ENCODE measurements at regions not wholly inside any gene's neighbourhood (a gene's known extent, or its start where the extent isn't known, plus 50 kb on each side); places are given as distances from the start of the nearest gene placed in this dataset.

GRCh38 chr3:3504686-3505085 is 294.5 kb upstream of the LRRN1 start:
- H3K27me3 ChIP-seq (ENCODE audit: control insufficient read depth in 2 of 2, insufficient read depth in 2 of 2, low read length in 2 of 2), result no peaks in the 10 kb centered on the region
- no peaks in the 10 kb centered on the region for H3K4me1 ChIP-seq (replicated peaks in 1 of 2; ENCODE audit: control insufficient read depth in 2 of 2, insufficient read depth in 2 of 2, low read length in 2 of 2)
- FAIRE-seq, result no peak
- H4K20me1 ChIP-seq (replicated peaks; ENCODE audit: control insufficient read depth, insufficient read depth, low read length), result no peaks in the 10 kb centered on the region
- H2AFZ ChIP-seq (ENCODE audit: low read depth, low read length), result no peak overlapping the region
- H3K36me3 ChIP-seq (ENCODE audit: control insufficient read depth, insufficient read depth, low read length), result no peaks in the 10 kb centered on the region
- POLR2A ChIA-PET, result no interaction called here
- no peak overlapping the region for H3K9ac ChIP-seq (ENCODE audit: insufficient read depth in 1 of 2, low read depth in 2 of 2, low read length in 2 of 2)
- no peaks in the 10 kb centered on the region for H3K9me3 ChIP-seq (replicated peaks; ENCODE audit: control insufficient read depth, insufficient read depth, low read depth, low read length)
- no peak overlapping the region for H3K4me2 ChIP-seq (ENCODE audit: insufficient read depth, low read length)
- no peak for DNase-seq (ENCODE audit: extremely low read depth in 1 of 4, low spot score in 3 of 4)
- ATAC-seq, result no peak
- CTCF ChIA-PET (ENCODE audit: low intra/inter-chr PET ratio), result no interaction called here
- H3K27ac ChIP-seq (ENCODE audit: extremely low read depth, low read depth, low read length), result no peak overlapping the region
- no peaks in the 10 kb centered on the region for H3K79me2 ChIP-seq (ENCODE audit: control insufficient read depth, insufficient read depth, low read length)
- no TSS peak for BruUV-seq (replicated peaks)
- 0% methylated on average over 1 of the region's 1 CpG for WGBS (ENCODE audit: insufficient coverage, low coverage, missing lambda C conversion rate)
- no peaks in the 10 kb centered on the region for H3K9me1 ChIP-seq (ENCODE audit: control insufficient read depth, insufficient read depth, low read length)
- intact Hi-C loops (cut with micrococcal nuclease) (no loop called here), in situ Hi-C loops (cut with MboI) (no loop called here)
- no peak overlapping the region for H3K4me3 ChIP-seq
- TF ChIP-seq, protein P1, sequence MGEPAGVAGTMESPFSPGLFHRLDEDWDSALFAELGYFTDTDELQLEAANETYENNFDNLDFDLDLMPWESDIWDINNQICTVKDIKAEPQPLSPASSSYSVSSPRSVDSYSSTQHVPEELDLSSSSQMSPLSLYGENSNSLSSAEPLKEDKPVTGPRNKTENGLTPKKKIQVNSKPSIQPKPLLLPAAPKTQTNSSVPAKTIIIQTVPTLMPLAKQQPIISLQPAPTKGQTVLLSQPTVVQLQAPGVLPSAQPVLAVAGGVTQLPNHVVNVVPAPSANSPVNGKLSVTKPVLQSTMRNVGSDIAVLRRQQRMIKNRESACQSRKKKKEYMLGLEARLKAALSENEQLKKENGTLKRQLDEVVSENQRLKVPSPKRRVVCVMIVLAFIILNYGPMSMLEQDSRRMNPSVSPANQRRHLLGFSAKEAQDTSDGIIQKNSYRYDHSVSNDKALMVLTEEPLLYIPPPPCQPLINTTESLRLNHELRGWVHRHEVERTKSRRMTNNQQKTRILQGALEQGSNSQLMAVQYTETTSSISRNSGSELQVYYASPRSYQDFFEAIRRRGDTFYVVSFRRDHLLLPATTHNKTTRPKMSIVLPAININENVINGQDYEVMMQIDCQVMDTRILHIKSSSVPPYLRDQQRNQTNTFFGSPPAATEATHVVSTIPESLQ (CRISPR knock-in tag; IDR thresholded peaks at IDR 0.05), result no peak
- no peak for TF ChIP-seq ILF3 (IDR thresholded peaks at IDR 0.05; ENCODE audit: borderline replicate concordance)
- TF ChIP-seq PHF21A (IDR thresholded peaks at IDR 0.05; ENCODE audit: borderline replicate concordance, low read depth), result no peak
- no peak for TF ChIP-seq ZNF121 (CRISPR knock-in tag; conservative IDR thresholded peaks at IDR 0.05)
- TF ChIP-seq MED1 (CRISPR knock-in tag; IDR thresholded peaks at IDR 0.05; ENCODE audit: borderline replicate concordance), result no peak
- TF ChIP-seq, protein P2, sequence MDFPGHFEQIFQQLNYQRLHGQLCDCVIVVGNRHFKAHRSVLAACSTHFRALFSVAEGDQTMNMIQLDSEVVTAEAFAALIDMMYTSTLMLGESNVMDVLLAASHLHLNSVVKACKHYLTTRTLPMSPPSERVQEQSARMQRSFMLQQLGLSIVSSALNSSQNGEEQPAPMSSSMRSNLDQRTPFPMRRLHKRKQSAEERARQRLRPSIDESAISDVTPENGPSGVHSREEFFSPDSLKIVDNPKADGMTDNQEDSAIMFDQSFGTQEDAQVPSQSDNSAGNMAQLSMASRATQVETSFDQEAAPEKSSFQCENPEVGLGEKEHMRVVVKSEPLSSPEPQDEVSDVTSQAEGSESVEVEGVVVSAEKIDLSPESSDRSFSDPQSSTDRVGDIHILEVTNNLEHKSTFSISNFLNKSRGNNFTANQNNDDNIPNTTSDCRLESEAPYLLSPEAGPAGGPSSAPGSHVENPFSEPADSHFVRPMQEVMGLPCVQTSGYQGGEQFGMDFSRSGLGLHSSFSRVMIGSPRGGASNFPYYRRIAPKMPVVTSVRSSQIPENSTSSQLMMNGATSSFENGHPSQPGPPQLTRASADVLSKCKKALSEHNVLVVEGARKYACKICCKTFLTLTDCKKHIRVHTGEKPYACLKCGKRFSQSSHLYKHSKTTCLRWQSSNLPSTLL (IDR thresholded peaks at IDR 0.05), result no peak
- TF ChIP-seq ZNF146 (CRISPR knock-in tag; IDR thresholded peaks at IDR 0.05; ENCODE audit: unreplicated experiment), result no peak
- TF ChIP-seq JUND (IDR thresholded peaks at IDR 0.05; ENCODE audit: borderline replicate concordance, low read depth, low read length), result no peak
- TF ChIP-seq JUND (tag; IDR thresholded peaks at IDR 0.05; ENCODE audit: borderline replicate concordance, low read depth, low read length), result no peak
- no peak for TF ChIP-seq ZSCAN32 (CRISPR knock-in tag; IDR thresholded peaks at IDR 0.05)
- no peak for TF ChIP-seq E4F1 (CRISPR knock-in tag; IDR thresholded peaks at IDR 0.05; ENCODE audit: borderline replicate concordance)
- TF ChIP-seq KAT8 (IDR thresholded peaks at IDR 0.05; ENCODE audit: low read depth), result no peak
- no peak for TF ChIP-seq RBM14 (IDR thresholded peaks at IDR 0.05; ENCODE audit: borderline replicate concordance, insufficient read depth, low read depth, low read length)
- no peak for TF ChIP-seq MEF2D (tag; conservative IDR thresholded peaks at IDR 0.05; ENCODE audit: low read depth)
- TF ChIP-seq GATA2 (CRISPR knock-in tag; IDR thresholded peaks at IDR 0.05), result no peak
- no peak for TF ChIP-seq FOXA3 (CRISPR knock-in tag; conservative IDR thresholded peaks at IDR 0.05 in 1 of 2, IDR thresholded peaks at IDR 0.05 in 1 of 2)

All from K562 (cell line).